ENCODE measurements at regions not wholly inside any gene's neighbourhood (a gene's known extent, or its start where the extent isn't known, plus 50 kb on each side); places are given as distances from the start of the nearest gene placed in this dataset.
"Not testable (repeated sequence)": the region's sequence is repeated elsewhere in the genome, so short reads cannot be mapped to it uniquely, and the experiment has no call there.

- no peak overlapping the region for H3K4me3 ChIP-seq (ENCODE audit: low read depth in 2 of 2, low read length in 2 of 2)
- CTCF ChIA-PET = no interaction called here
- H3K27ac ChIP-seq (ENCODE audit: low read length) = no peak overlapping the region
- POLR2A ChIA-PET = interaction anchor here (0.6 kb wide), 1 partner anchor 472 kb away, joined by 3 read pairs; no protein-coding TSS in a partner anchor
- TF ChIP-seq SIN3A (IDR thresholded peaks at IDR 0.05; ENCODE audit: borderline replicate concordance, insufficient read depth, low read depth, low read length) = no peak
- TF ChIP-seq POLR2AphosphoS5 (IDR thresholded peaks at IDR 0.05; ENCODE audit: low read depth, low read length) = no peak
- TF ChIP-seq, protein P1, sequence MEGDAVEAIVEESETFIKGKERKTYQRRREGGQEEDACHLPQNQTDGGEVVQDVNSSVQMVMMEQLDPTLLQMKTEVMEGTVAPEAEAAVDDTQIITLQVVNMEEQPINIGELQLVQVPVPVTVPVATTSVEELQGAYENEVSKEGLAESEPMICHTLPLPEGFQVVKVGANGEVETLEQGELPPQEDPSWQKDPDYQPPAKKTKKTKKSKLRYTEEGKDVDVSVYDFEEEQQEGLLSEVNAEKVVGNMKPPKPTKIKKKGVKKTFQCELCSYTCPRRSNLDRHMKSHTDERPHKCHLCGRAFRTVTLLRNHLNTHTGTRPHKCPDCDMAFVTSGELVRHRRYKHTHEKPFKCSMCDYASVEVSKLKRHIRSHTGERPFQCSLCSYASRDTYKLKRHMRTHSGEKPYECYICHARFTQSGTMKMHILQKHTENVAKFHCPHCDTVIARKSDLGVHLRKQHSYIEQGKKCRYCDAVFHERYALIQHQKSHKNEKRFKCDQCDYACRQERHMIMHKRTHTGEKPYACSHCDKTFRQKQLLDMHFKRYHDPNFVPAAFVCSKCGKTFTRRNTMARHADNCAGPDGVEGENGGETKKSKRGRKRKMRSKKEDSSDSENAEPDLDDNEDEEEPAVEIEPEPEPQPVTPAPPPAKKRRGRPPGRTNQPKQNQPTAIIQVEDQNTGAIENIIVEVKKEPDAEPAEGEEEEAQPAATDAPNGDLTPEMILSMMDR (IDR thresholded peaks at IDR 0.05) = no peak
- TF ChIP-seq TCF7L2 (IDR thresholded peaks at IDR 0.05; ENCODE audit: low read depth, low read length) = no peak
- TF ChIP-seq REST (IDR thresholded peaks at IDR 0.05; ENCODE audit: insufficient read depth in 1 of 2, low read depth in 2 of 2, low read length in 1 of 2) = no peak
- intact Hi-C loops (cut with micrococcal nuclease; ENCODE audit: unreplicated experiment) (no loop called here), in situ Hi-C loops (cut with HindIII; ENCODE audit: low pct_unique_long_range_greater_than_20kb, low sequenced_read_pairs) (no loop called here)
- no peak for ATAC-seq
- H3K36me3 ChIP-seq (ENCODE audit: control insufficient read depth, insufficient read depth, low read length) = no peaks in the 10 kb centered on the region
- H3K27me3 ChIP-seq (ENCODE audit: control insufficient read depth, insufficient read depth, low read length) = no peaks in the 10 kb centered on the region; the same call in 1 of the 2 replicates
- no peaks in the 10 kb centered on the region for H3K9me3 ChIP-seq (ENCODE audit: control insufficient read depth, insufficient read depth, low read depth, low read length)
- BruUV-seq (replicated peaks) = no TSS peak
- H3K4me1 ChIP-seq (ENCODE audit: control insufficient read depth, insufficient read depth, low read length) = no peaks in the 10 kb centered on the region
- no peak for DNase-seq (ENCODE audit: low read depth, low spot score)
These were observed 132.4 kb upstream of the LPP start for GRCh38 chr3:188021502-188022040.

GRCh38 chr3:188022902-188023301, 131.1 kb upstream of the LPP start:
- H3K9me3 ChIP-seq (ENCODE audit: control insufficient read depth, insufficient read depth, low read depth, low read length); H3K4me3 ChIP-seq (ENCODE audit: low read depth in 2 of 2, low read length in 2 of 2); ATAC-seq; in situ Hi-C loops (cut with HindIII; ENCODE audit: low pct_unique_long_range_greater_than_20kb, low sequenced_read_pairs); H3K27me3 ChIP-seq (ENCODE audit: control insufficient read depth, insufficient read depth, low read length); intact Hi-C loops (cut with micrococcal nuclease; ENCODE audit: unreplicated experiment); H3K36me3 ChIP-seq (ENCODE audit: control insufficient read depth, insufficient read depth, low read length); H3K4me1 ChIP-seq (ENCODE audit: control insufficient read depth, insufficient read depth, low read length); BruUV-seq (replicated peaks); DNase-seq (ENCODE audit: low read depth, low spot score); H3K27ac ChIP-seq (ENCODE audit: low read length): not testable (repeated sequence)
- CTCF ChIA-PET = interaction anchor here (0.6 kb wide), 1 partner anchor 27 kb away, joined by 4 read pairs; no protein-coding TSS in a partner anchor
- POLR2A ChIA-PET = interaction anchor here (0.7 kb wide), 2 partner anchors 269 to 378 kb away, joined by 6 to 9 read pairs; no protein-coding TSS in a partner anchor

GRCh38 chr3:188025555-188025954, 128.4 kb upstream of the LPP start:
- ATAC-seq = no peak
- intact Hi-C loops (cut with micrococcal nuclease; ENCODE audit: unreplicated experiment) = no loop called here
- CTCF ChIA-PET = no interaction called here

More at GRCh38 chr3:188025555-188025954, 128.4 kb upstream of the LPP start:
- Histone ChIP-seq H3K27ac (ENCODE audit: low read length) (no peak overlapping the region), H3K9me3 (ENCODE audit: control insufficient read depth, insufficient read depth, low read depth, low read length) (no peaks in the 10 kb centered on the region), H3K27me3 (ENCODE audit: control insufficient read depth, insufficient read depth, low read length) (no peaks in the 10 kb centered on the region), H3K36me3 (ENCODE audit: control insufficient read depth, insufficient read depth, low read length) (no peaks in the 10 kb centered on the region), H3K4me1 (ENCODE audit: control insufficient read depth, insufficient read depth, low read length) (no peaks in the 10 kb centered on the region), H3K4me3 (ENCODE audit: low read depth in 2 of 2, low read length in 2 of 2) (no peak overlapping the region)
- TF ChIP-seq REST (IDR thresholded peaks at IDR 0.05; ENCODE audit: insufficient read depth in 1 of 2, low read depth in 2 of 2, low read length in 1 of 2) = no peak
- TF ChIP-seq SIN3A (IDR thresholded peaks at IDR 0.05; ENCODE audit: borderline replicate concordance, insufficient read depth, low read depth, low read length) = no peak
- no peak for TF ChIP-seq TCF7L2 (IDR thresholded peaks at IDR 0.05; ENCODE audit: low read depth, low read length)
- no peak for TF ChIP-seq POLR2AphosphoS5 (IDR thresholded peaks at IDR 0.05; ENCODE audit: low read depth, low read length)
- TF ChIP-seq, protein P1 (IDR thresholded peaks at IDR 0.05) = no peak
- POLR2A ChIA-PET = no interaction called here
- in situ Hi-C loops (cut with HindIII; ENCODE audit: low pct_unique_long_range_greater_than_20kb, low sequenced_read_pairs) = no loop called here
- BruUV-seq (replicated peaks) = no TSS peak
- DNase-seq (ENCODE audit: low read depth, low spot score) = no peak

All from Panc1 (cell line).